NCI-H774 (cell line): ENCODE measurements at regions not wholly inside any gene's neighbourhood (a gene's known extent, or its start where the extent isn't known, plus 50 kb on each side); places are given as distances from the start of the nearest gene placed in this dataset.
A peak's percentile ranks its signal among the peaks of the same experiment; 100 is the strongest.

Experiments
- DNase-seq: peaks from one replicate; lab custom pipeline; 2025; lab: John Stamatoyannopoulos, UW

- DNase-seq: no peak
Measured at GRCh38 chr14:101135796-101136742, 232.5 kb upstream of the RTL1 start.

GRCh38 chr14:101137234-101137633 lies 233.7 kb upstream of the RTL1 start:
- no peak for DNase-seq

- no peak for DNase-seq
Measured at GRCh38 chr14:101147848-101148247, 244.3 kb upstream of the RTL1 start.

- no peak for DNase-seq
Measured at GRCh38 chr14:101150039-101150610, 246.6 kb upstream of the RTL1 start.

- no peak for DNase-seq
Measured at GRCh38 chr14:101151226-101151926, 247.9 kb upstream of the RTL1 start.

- DNase-seq: no peak
Measured at GRCh38 chr14:101151927-101152305, 248.4 kb upstream of the RTL1 start.

GRCh38 chr14:101152855-101153254 lies 249.3 kb upstream of the RTL1 start:
- DNase-seq: no peak

GRCh38 chr14:101153691-101154090 lies 250.2 kb upstream of the RTL1 start:
- DNase-seq: no peak

GRCh38 chr14:101155575-101155974 lies 252.1 kb upstream of the RTL1 start:
- no peak for DNase-seq

GRCh38 chr14:101167428-101167827 lies 263.9 kb upstream of the RTL1 start:
- DNase-seq: no peak

GRCh38 chr14:101169267-101169666 lies 265.7 kb upstream of the RTL1 start:
- DNase-seq: no peak

- DNase-seq: no peak
Measured at GRCh38 chr14:101171650-101172049, 268.1 kb upstream of the RTL1 start.

GRCh38 chr14:101173698-101174521 lies 270.4 kb upstream of the RTL1 start:
- DNase-seq: no peak

- DNase-seq: peak; percentile 79
Measured at GRCh38 chr14:101174522-101174838, 271.0 kb upstream of the RTL1 start.

- DNase-seq: peak; percentile 74
Measured at GRCh38 chr14:101174980-101175606, 271.6 kb upstream of the RTL1 start.

- DNase-seq: peak; percentile 26
Measured at GRCh38 chr14:101175731-101176534, 272.4 kb upstream of the RTL1 start.

- DNase-seq: no peak
Measured at GRCh38 chr14:101176535-101177205, 273.1 kb upstream of the RTL1 start.

GRCh38 chr14:101177301-101177971 lies 273.9 kb upstream of the RTL1 start:
- no peak for DNase-seq

- no peak for DNase-seq
Measured at GRCh38 chr14:101178184-101179072, 274.9 kb upstream of the RTL1 start.
